HEK293T (cell line): ENCODE measurements at regions not wholly inside any gene's neighbourhood (a gene's known extent, or its start where the extent isn't known, plus 50 kb on each side); places are given as distances from the start of the nearest gene placed in this dataset.

ENCODE experiments used
- FOXA1 ChIP-seq: fragments of 450-650 bp; IDR thresholded peaks from 2 replicates; pipeline ENCODE4 v1.6.1; 2016; ENCODE audit warnings: mild to moderate bottlenecking
- FOXK2 ChIP-seq: fragments of 450-650 bp; IDR thresholded peaks from 2 replicates; pipeline ENCODE4 v1.6.1; 2016; ENCODE audit warnings: mild to moderate bottlenecking
- SUZ12 ChIP-seq: fragments of 450-650 bp; IDR thresholded peaks from 2 replicates; pipeline ENCODE4 v1.6.1; 2016; ENCODE audit warnings: mild to moderate bottlenecking

- no peak for TF ChIP-seq FOXK2
- no peak for TF ChIP-seq SUZ12
- no peak for TF ChIP-seq FOXA1
Observed at GRCh38 chr18:22694954-22695353, 238.2 kb upstream of the RBBP8 start.
